ENCODE measurements at regions not wholly inside any gene's neighbourhood (a gene's known extent, or its start where the extent isn't known, plus 50 kb on each side); places are given as distances from the start of the nearest gene placed in this dataset.

DNA sequence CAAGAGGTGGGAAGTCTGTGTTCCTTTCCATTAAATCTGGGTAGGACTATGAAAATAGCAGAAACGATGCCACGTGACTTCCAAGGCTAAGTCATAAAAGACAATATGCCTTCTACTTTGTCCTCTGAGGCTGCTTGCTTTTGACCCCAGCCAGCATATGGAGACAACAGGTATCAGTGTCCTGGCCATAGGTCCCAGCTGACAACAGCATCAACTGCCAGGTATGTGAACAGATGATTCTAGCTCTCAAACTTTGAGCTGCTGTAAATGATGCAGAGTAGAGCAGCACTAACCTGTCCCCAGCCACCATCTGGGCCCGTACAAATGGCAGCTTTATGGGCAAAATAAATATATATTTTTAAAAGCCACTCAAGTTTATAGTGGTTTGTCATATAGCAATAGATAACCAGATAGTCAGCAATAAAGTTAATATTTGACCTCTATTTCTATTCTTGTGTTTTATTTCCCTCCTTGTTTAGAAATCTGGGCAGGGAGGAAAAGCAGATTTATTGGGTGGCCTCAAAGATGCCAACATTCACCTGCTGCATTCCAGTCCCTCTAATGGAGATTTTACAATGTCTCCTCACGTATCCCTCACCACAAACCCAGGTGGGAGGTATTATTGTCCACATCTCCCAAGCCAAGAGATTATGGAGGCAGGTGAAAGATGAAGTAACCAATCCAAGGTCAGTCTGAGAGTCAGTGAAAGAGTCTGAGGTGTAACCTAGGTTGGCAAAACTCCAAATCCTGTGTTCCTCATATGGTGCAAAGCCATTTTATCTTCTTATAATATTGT, 209.6 kb upstream of the LARGE1 start:
- no peak for TF ChIP-seq CTCF (IDR thresholded peaks at IDR 0.05; ENCODE audit: low read depth, low read length)
- no peak for DNase-seq (ENCODE audit: extremely low read depth, low read depth)

GRCh38 chr22:34135749-34136148, 215.5 kb upstream of the LARGE1 start:
- DNase-seq (ENCODE audit: extremely low read depth, low read depth) = no peak
- TF ChIP-seq CTCF (IDR thresholded peaks at IDR 0.05; ENCODE audit: low read depth, low read length) = no peak

GRCh38 chr22:34150023-34150422, 229.7 kb upstream of the LARGE1 start:
- TF ChIP-seq CTCF (IDR thresholded peaks at IDR 0.05; ENCODE audit: low read depth, low read length) = no peak
- no peak for DNase-seq (ENCODE audit: extremely low read depth, low read depth)

DNA sequence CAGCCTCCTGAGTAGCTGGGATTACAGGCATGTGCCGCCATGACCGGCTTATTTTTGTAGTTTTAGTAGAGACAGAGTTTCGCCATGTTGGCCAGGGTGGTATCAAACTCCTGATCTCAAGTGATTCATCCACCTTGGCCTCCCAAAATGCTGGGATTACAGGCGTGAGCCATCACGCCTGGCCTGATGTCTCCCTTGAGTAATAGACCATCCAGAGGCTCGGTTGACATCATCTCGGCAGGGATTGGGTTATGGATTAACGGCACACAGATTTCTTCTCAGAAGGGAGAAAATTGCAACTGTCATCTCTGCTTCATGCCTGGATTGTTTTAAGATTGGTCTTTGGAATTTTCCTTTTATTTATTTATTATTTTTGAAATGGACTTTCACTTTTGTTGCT, 239.2 kb upstream of the LARGE1 start:
- no peak for DNase-seq (ENCODE audit: extremely low read depth, low read depth)
- no peak for TF ChIP-seq CTCF (IDR thresholded peaks at IDR 0.05; ENCODE audit: low read depth, low read length)

- no peak for TF ChIP-seq CTCF (IDR thresholded peaks at IDR 0.05; ENCODE audit: low read depth, low read length)
- DNase-seq (ENCODE audit: extremely low read depth, low read depth) = no peak
Measured at GRCh38 chr22:34160141-34160783, 240.0 kb upstream of the LARGE1 start.

GRCh38 chr22:34161431-34162123, 241.3 kb upstream of the LARGE1 start:
- no peak for TF ChIP-seq CTCF (IDR thresholded peaks at IDR 0.05; ENCODE audit: low read depth, low read length)
- DNase-seq (ENCODE audit: extremely low read depth, low read depth) = no peak

DNA sequence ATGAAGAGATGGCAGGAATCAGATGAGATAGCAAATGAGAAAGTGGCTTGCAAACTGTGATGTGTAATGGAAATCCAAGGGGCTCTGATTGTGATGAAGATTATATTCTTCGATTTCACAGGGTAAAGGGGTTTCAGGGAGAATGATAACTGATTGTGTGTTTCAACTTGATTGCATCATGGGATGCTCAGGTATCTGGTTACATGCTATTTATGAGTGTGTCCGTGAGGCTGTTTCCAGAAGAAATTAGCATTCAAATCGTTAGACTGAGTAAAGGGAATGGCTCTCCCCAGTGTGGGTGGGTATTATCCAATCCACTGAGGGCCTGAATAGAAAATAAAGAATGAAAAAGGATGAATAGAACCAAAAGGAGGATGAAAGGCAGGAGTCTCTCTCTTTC, 278.7 kb upstream of the LARGE1 start:
- no peak for TF ChIP-seq CTCF (IDR thresholded peaks at IDR 0.05; ENCODE audit: low read depth, low read length)
- no peak for DNase-seq (ENCODE audit: extremely low read depth, low read depth)

Data from AG09319 (cell line).